ENCODE measurements at regions not wholly inside any gene's neighbourhood (a gene's known extent, or its start where the extent isn't known, plus 50 kb on each side); places are given as distances from the start of the nearest gene placed in this dataset.

GRCh38 chr16:55225972-55226542, 97.9 kb upstream of the IRX6 start:
- H3K27me3 ChIP-seq (ENCODE audit: control insufficient read depth, insufficient read depth, low read length), result no peaks in the 10 kb centered on the region
- TF ChIP-seq EZH2 (IDR thresholded peaks at IDR 0.05; ENCODE audit: low read length, missing control alignments) (no peak), CTCF (conservative IDR thresholded peaks at IDR 0.05 in 1 of 2, IDR thresholded peaks at IDR 0.05 in 1 of 2; ENCODE audit: low read depth in 1 of 2, low read length in 2 of 2) (no peak)
- H3K4me3 ChIP-seq (replicated peaks in 1 of 4; ENCODE audit: control extremely low read depth in 1 of 4, insufficient read depth in 1 of 4, low read depth in 3 of 4, low read length in 4 of 4), result no peak overlapping the region
- H3K79me2 ChIP-seq (ENCODE audit: control insufficient read depth, insufficient read depth, low read length), result no peaks in the 10 kb centered on the region
- no peak overlapping the region for H3K27ac ChIP-seq (ENCODE audit: insufficient read depth, low read length)
- H3K4me2 ChIP-seq (ENCODE audit: extremely low read depth, insufficient read depth, low read length), result no peak overlapping the region
- H3K4me1 ChIP-seq (ENCODE audit: control insufficient read depth, extremely low read depth, insufficient read depth, low read length), result no peaks in the 10 kb centered on the region
- H2AFZ ChIP-seq (ENCODE audit: low read length), result no peak overlapping the region
- no peaks in the 10 kb centered on the region for H3K9me3 ChIP-seq (ENCODE audit: control insufficient read depth, insufficient read depth, low read depth, low read length)
- DNase-seq (ENCODE audit: low read depth in 2 of 2), result peak in 1 of 2 donors; percentile 2
- H3K9ac ChIP-seq (ENCODE audit: insufficient read depth, low read length), result no peak overlapping the region
- no peaks in the 10 kb centered on the region for H4K20me1 ChIP-seq (ENCODE audit: control insufficient read depth, extremely low read depth, insufficient read depth, low read length)
- H3K36me3 ChIP-seq (ENCODE audit: control insufficient read depth, insufficient read depth, low read length), result no peaks in the 10 kb centered on the region

GRCh38 chr16:55232822-55233221, 91.2 kb upstream of the IRX6 start:
- Histone ChIP-seq H3K27ac (ENCODE audit: insufficient read depth, low read length) (no peak overlapping the region), H3K9me3 (ENCODE audit: control insufficient read depth, insufficient read depth, low read depth, low read length) (no peaks in the 10 kb centered on the region), H2AFZ (ENCODE audit: low read length) (no peak overlapping the region)

GRCh38 chr16:55233464-55233863, 90.5 kb upstream of the IRX6 start:
- no peaks in the 10 kb centered on the region for H3K36me3 ChIP-seq (ENCODE audit: control insufficient read depth, insufficient read depth, low read length)

More at GRCh38 chr16:55232822-55233221, 91.2 kb upstream of the IRX6 start:
- DNase-seq (ENCODE audit: low read depth in 2 of 2), result no peak
- Histone ChIP-seq H3K4me3 (replicated peaks in 1 of 4; ENCODE audit: control extremely low read depth in 1 of 4, insufficient read depth in 1 of 4, low read depth in 3 of 4, low read length in 4 of 4) (no peak overlapping the region), H3K36me3 (ENCODE audit: control insufficient read depth, insufficient read depth, low read length) (no peaks in the 10 kb centered on the region), H3K4me1 (ENCODE audit: control insufficient read depth, extremely low read depth, insufficient read depth, low read length) (no peaks in the 10 kb centered on the region), H4K20me1 (ENCODE audit: control insufficient read depth, extremely low read depth, insufficient read depth, low read length) (no peaks in the 10 kb centered on the region), H3K79me2 (ENCODE audit: control insufficient read depth, insufficient read depth, low read length) (no peaks in the 10 kb centered on the region), H3K4me2 (ENCODE audit: extremely low read depth, insufficient read depth, low read length) (no peak overlapping the region), H3K9ac (ENCODE audit: insufficient read depth, low read length) (no peak overlapping the region), H3K27me3 (ENCODE audit: control insufficient read depth, insufficient read depth, low read length) (no peaks in the 10 kb centered on the region)
- TF ChIP-seq EZH2 (IDR thresholded peaks at IDR 0.05; ENCODE audit: low read length, missing control alignments) (no peak), CTCF (conservative IDR thresholded peaks at IDR 0.05 in 1 of 2, IDR thresholded peaks at IDR 0.05 in 1 of 2; ENCODE audit: low read depth in 1 of 2, low read length in 2 of 2) (no peak)

More at GRCh38 chr16:55233464-55233863, 90.5 kb upstream of the IRX6 start:
- TF ChIP-seq EZH2 (IDR thresholded peaks at IDR 0.05; ENCODE audit: low read length, missing control alignments) (no peak), CTCF (conservative IDR thresholded peaks at IDR 0.05 in 1 of 2, IDR thresholded peaks at IDR 0.05 in 1 of 2; ENCODE audit: low read depth in 1 of 2, low read length in 2 of 2) (no peak)
- Histone ChIP-seq H3K79me2 (ENCODE audit: control insufficient read depth, insufficient read depth, low read length) (no peaks in the 10 kb centered on the region), H3K27ac (ENCODE audit: insufficient read depth, low read length) (no peak overlapping the region), H3K4me3 (replicated peaks in 1 of 4; ENCODE audit: control extremely low read depth in 1 of 4, insufficient read depth in 1 of 4, low read depth in 3 of 4, low read length in 4 of 4) (no peak overlapping the region), H3K9me3 (ENCODE audit: control insufficient read depth, insufficient read depth, low read depth, low read length) (no peaks in the 10 kb centered on the region), H4K20me1 (ENCODE audit: control insufficient read depth, extremely low read depth, insufficient read depth, low read length) (no peaks in the 10 kb centered on the region), H3K4me2 (ENCODE audit: extremely low read depth, insufficient read depth, low read length) (no peak overlapping the region), H3K9ac (ENCODE audit: insufficient read depth, low read length) (no peak overlapping the region), H3K4me1 (ENCODE audit: control insufficient read depth, extremely low read depth, insufficient read depth, low read length) (no peaks in the 10 kb centered on the region), H2AFZ (ENCODE audit: low read length) (no peak overlapping the region), H3K27me3 (ENCODE audit: control insufficient read depth, insufficient read depth, low read length) (no peaks in the 10 kb centered on the region)
- no peak for DNase-seq (ENCODE audit: low read depth in 2 of 2)

Measured in fibroblast of lung (primary cell).